Astrocyte of the hippocampus (primary cell): ENCODE measurements at regions not wholly inside any gene's neighbourhood (a gene's known extent, or its start where the extent isn't known, plus 50 kb on each side); places are given as distances from the start of the nearest gene placed in this dataset.
"Not testable (repeated sequence)": the region's sequence is repeated elsewhere in the genome, so short reads cannot be mapped to it uniquely, and the experiment has no call there.

Experiments used
- DNase-seq: peaks from one replicate; pipeline ENCODE4 v3.0.0; 2011; ENCODE audit warnings: low read depth, low spot score

GRCh38 chr9:12993466-12993865 is 218.6 kb downstream of the LURAP1L start:
- no peak for DNase-seq

DNA sequence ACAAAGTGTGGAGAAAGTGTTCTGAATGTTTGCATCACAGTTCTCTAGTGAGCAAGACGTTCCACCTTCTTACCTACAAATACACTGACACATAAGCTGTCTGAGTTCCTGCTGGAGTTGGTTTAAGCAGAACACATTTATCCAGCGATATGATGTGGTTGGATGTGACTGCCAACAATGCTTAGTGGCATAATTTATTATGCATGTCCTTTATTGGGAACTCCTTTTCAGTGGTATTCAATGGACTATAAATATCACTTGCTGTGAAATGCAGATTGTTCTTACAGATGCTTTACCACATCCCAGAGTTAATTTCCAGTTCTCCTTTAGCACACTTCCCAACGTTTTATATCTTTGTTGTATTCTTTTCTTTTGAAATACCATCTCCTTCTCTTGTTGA is 222.2 kb downstream of the LURAP1L start:
- peak; percentile 59 for DNase-seq

- no peak for DNase-seq
Observed at GRCh38 chr9:13001989-13002580, 227.3 kb downstream of the LURAP1L start.

DNA sequence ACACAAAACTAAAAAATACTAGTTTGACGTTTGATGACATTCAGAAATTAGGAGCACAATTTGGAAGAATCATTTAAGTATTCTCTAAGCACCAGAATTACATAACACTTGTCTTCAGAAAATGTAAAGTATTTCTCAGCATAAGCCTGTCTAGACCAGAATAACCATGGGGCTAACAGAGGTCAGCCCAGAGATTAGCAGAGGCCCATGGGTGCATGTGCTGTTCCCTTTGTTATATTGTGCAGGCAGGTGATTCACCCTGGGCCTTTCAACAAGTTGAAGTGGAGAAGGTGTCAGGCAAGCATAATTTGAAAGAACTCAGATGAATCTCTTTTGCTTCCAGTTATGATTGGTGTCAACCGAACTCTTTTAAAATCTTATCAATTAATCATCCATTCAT is 227.9 kb downstream of the LURAP1L start:
- no peak for DNase-seq

DNA sequence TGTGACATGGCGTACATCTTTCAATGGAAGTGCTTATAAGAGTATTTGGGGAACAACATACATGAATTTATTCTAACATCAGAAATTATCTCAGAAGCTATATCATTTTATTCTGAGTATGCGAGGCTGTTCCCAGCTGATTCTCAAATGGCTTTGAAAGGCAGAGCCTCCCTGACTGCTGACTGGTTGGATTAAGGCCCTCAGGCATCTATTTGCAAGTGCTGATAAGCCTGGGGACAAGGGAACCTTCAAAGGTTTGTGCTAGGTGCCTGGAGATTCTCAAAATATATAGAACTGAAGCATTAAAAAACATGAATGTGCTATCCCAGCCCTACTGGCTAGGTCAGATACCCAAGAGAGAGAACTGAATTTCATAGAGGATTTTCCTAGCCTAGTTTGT is 235.1 kb downstream of the LURAP1L start:
- DNase-seq: no peak

DNA sequence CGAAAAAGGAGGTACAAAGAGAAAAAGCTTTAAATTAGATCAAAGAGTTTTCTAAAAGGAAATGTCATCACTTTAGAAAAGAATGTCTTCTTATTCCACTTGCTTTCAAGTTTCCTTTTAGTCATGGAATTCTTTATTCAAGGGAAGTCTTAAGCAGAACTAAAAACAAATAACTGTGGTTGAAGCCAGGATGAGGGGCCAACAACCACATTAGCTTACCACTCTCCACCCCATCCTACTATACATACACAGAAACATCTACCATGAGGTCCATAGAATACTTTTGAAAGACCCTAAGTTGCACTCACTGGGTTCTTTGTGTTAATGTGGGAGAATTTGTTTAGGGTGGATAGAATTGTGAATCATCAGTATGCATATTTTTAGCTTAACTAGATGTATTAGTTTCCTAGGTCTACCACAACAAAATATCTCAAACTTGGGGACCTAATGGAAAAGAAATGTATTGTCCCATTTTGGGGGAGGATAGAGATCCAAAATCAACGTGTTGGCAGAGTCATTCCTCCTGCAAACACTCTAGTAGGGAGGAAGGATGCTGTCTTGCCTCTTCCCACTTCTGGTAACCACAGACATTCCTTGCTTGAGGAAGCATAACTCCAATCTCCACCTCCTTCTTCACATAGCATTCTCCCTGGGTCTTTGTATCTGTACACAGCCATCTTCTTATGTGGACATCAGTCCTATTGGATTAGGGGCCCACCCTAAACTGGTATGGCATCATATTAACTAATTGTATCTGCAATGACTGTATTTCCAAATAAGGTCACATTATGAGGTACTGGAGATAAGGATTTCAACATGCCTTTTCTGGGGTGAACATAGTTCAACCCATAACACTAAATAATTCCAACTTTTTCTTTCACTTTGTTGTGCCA is 239.4 kb downstream of the LURAP1L start:
- DNase-seq: peak; percentile 83

DNA sequence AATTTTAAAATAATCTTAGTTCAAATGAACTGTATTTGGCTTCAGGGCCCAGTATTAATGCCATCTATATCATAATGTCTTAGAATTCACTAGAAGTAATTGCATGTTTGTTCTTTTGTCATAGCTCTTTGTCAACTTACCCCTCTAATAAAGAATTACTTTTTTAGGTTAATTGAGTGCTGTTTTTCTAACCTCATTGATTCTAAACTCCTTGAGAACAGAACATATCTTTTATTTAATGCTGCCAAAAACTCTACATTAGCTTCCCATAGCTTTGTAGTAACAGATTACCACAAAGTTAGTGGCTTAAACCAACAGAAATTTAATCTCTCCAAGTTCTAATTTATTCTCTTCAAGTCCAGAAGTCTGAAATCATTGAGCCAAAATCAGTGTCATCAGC is 242.4 kb downstream of the LURAP1L start:
- DNase-seq: no peak

DNA sequence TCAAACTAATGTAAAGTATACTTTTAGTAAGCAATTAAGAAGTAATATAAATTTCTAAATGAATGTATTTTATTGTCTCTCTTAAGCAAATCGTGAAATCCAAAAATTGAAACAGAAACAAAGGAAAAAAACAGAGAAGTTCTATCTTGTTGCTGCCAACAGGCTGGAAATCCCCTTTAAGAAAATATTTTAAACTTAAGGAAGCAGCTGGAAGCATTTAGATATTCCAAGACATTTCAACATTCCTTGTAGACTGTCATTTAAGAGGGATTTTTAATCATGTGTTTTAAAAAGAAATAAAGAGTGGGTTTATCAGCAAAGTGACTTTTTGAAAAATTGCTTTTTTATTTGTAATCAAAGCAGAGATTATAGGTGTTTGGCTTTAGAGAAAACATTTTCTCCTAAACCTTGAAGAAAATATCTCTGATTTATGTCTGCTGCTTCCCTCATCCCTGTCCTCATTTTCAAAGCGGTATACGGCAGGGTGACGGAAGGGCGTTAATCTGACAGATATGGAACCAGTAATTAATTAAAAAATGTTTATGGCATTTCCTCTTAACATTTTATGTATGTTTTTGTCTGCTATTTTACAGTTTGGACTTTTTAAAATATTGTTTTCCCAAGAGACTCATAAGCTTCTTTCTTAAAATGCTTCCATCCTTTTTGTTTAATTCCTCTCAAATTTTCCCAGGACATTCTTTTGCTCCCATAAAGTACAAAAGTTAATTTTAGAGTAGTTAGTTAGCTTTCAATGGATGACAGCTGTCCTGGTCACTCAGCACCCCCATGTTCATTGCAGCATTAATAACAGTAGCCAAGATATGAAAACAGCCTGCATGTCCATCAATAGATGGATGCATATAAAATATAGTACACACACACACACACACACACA is 245.6 kb downstream of the LURAP1L start:
- no peak for DNase-seq

GRCh38 chr9:13022756-13023155 is 247.9 kb downstream of the LURAP1L start:
- peak; percentile 47 for DNase-seq

DNA sequence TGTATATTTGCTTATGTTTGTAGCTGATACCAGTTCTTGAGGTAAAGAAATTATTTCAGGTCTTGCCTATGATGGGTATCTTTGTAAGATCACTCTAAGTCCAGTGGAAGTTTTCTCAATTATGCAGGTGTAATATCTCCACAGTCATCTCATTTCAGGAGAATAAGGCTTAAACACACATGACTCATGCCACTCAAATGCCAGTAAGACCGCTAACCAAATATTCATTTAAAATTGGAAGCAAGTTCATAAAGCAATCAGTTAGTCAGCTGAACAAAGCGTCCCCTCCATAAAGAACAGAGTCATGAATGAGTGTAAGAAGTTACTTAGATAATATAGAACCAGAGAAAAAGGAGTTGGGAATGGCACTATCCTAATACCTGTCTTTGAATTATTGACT is 248.7 kb downstream of the LURAP1L start:
- DNase-seq: peak; percentile 63

DNA sequence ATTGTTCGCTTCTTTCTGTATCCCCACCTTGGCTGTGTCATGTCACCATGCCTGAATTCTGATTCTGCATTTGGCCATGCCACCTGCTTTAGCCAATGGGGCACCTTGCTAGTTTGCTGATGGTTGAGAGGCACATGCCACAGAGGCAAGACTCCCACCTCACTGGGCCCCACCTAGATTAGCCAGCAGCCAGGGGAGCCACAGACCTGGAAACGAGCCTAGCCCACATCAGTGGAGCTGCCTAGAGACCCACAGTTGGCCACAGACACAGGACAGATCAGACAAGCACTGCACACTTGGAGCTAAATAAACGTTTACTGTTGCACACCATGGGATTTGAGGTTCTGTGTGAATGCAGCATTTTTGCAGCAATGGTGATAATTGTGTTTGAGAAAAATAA is 252.1 kb downstream of the LURAP1L start:
- DNase-seq: peak; percentile 53

DNA sequence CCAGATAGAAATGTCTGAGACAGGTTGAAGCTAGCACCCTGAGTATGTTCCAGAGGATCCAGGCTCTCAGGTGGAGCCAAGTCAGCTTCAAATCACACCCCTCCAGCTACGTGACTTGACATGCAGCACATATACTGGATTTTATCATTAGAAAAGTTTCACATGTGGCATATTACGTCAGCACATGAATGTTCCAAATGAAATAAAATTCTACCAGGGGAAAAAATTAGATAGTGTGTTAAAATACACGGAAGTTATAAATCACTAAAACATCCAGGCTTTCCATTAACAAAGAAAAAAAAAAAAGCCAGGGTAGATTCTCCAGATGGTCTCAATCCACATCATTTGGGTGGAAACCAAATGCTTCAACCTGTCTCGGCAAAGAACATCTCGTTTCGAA is 251.6 kb downstream of the MPDZ start:
- DNase-seq: no peak

GRCh38 chr9:13032585-13032984 is 246.9 kb downstream of the MPDZ start:
- no peak for DNase-seq

DNA sequence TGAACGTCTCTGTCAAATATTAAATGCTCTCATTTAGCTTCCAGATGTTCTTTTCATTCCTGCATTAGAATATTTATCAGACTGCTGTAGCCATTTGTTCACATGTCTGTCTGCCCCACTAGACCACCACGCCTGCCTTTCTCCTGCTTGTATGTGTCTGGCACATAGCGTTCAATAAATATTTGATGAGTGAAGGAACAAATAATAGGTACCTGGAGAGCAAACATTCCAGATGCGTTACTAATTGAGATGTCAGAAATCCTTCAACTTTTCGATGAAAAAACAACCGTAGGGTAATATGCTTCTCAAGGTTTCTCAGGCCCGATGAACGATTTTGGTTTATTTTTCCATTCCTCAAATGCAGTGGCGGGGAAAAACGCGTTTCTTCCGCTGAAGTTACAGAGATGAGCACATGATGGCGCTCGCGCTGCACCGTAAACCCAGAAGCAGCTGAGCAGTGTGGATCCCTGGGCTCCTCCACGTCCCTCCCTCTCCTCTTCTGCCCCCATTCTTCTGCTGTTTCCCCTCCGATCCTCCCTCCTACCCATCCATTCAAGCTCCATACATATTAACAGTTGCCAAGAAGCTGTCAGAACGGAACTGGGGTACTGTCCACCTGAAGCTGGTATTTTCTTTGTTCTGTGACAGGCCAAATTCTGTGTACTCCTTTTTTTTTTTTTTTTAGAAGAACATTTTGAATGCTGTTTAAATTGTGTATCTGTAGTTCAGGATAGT is 245.4 kb downstream of the MPDZ start:
- peak; percentile 89 for DNase-seq

DNA sequence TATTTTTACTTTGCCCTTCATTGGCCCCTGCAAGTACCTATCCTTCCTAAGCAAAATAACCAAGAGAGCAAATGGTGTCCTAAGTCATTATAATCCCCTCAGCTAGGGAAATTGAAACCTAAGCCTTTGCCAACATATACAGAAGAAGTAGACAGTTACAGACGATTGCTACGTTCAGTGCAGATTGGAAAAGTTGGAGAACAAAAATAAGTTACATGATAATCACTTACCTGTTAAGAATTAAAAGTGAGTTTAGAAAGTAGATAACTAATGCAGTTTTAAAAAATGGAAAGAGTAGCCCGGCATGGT is 244.8 kb downstream of the MPDZ start:
- peak; percentile 16 for DNase-seq

DNA sequence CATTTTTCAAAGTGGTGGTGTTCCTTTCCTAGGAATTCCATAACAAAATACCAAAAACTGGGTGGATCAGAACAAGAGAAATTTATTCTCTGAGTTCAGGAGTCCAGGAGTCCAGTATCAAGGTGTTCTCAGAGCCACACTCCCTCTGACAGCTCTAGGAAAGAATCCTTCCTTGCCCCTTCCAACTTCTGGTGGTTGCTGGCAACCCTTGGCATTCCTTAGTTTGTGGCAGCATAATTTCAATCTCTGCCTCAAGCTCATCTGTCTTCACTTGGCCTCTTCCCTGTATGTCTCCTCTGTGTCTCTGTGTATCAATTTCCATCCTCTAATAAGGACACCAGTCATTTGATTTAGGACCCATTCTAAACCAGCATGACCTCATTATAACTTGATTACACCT is 243.7 kb downstream of the MPDZ start:
- DNase-seq: peak; percentile 71

DNA sequence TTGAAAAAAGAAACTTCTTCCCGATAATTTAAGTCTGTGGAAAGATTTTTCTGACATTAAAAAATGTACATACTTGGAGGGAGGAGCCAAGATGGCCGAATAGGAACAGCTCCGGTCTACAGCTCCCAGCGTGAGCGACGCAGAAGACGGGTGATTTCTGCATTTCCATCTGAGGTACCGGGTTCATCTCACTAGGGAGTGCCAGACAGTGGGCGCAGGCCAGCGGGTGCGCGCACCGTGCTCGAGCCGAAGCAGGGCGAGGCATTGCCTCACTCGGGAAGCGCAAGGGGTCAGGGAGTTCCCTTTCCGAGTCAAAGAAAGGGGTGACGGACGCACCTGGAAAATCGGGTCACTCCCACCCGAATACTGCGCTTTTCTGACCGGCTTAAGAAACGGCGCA is 241.7 kb downstream of the MPDZ start:
- DNase-seq: not testable (repeated sequence)

GRCh38 chr9:13047827-13048587 is 231.5 kb downstream of the MPDZ start:
- no peak for DNase-seq

GRCh38 chr9:13049223-13049622 is 230.3 kb downstream of the MPDZ start:
- peak; percentile 62 for DNase-seq

- DNase-seq: no peak
Observed at GRCh38 chr9:13053504-13053903, 226.0 kb downstream of the MPDZ start.

GRCh38 chr9:13054389-13054788 is 225.1 kb downstream of the MPDZ start:
- DNase-seq: no peak
